ENCODE measurements at regions not wholly inside any gene's neighbourhood (a gene's known extent, or its start where the extent isn't known, plus 50 kb on each side); places are given as distances from the start of the nearest gene placed in this dataset.

GRCh38 chr4:188450571-188450970 is 311.3 kb downstream of the TRIML1 start:
- no peak overlapping the region for H2AFZ ChIP-seq (ENCODE audit: low read length)
- H3K79me2 ChIP-seq (ENCODE audit: control insufficient read depth, insufficient read depth, low read length): no peaks in the 10 kb centered on the region
- no peaks in the 10 kb centered on the region for H3K9me3 ChIP-seq (ENCODE audit: control insufficient read depth, insufficient read depth, low read depth, low read length)
- no peaks in the 10 kb centered on the region for H3K27me3 ChIP-seq (ENCODE audit: control insufficient read depth, insufficient read depth, low read length)
- H3K4me1 ChIP-seq (ENCODE audit: control insufficient read depth, extremely low read depth, insufficient read depth, low read length): no peaks in the 10 kb centered on the region
- H3K27ac ChIP-seq (ENCODE audit: insufficient read depth, low read length): no peak overlapping the region
- no peak overlapping the region for H3K4me3 ChIP-seq (replicated peaks in 1 of 4; ENCODE audit: control extremely low read depth in 1 of 4, insufficient read depth in 1 of 4, low read depth in 3 of 4, low read length in 4 of 4)
- no peaks in the 10 kb centered on the region for H4K20me1 ChIP-seq (ENCODE audit: control insufficient read depth, extremely low read depth, insufficient read depth, low read length)
- no peak for DNase-seq (ENCODE audit: low read depth in 2 of 2)
- no peaks in the 10 kb centered on the region for H3K36me3 ChIP-seq (ENCODE audit: control insufficient read depth, insufficient read depth, low read length)
- TF ChIP-seq CTCF (conservative IDR thresholded peaks at IDR 0.05 in 1 of 2, IDR thresholded peaks at IDR 0.05 in 1 of 2; ENCODE audit: low read depth in 1 of 2, low read length in 2 of 2): no peak
- no peak for TF ChIP-seq EZH2 (IDR thresholded peaks at IDR 0.05; ENCODE audit: low read length, missing control alignments)
- no peak overlapping the region for H3K9ac ChIP-seq (ENCODE audit: insufficient read depth, low read length)
- H3K4me2 ChIP-seq (ENCODE audit: extremely low read depth, insufficient read depth, low read length): no peak overlapping the region

GRCh38 chr4:188452097-188452496 is 312.9 kb downstream of the TRIML1 start:
- Histone ChIP-seq H3K27me3 (ENCODE audit: control insufficient read depth, insufficient read depth, low read length) (no peaks in the 10 kb centered on the region), H3K36me3 (ENCODE audit: control insufficient read depth, insufficient read depth, low read length) (no peaks in the 10 kb centered on the region), H3K4me2 (ENCODE audit: extremely low read depth, insufficient read depth, low read length) (no peak overlapping the region), H4K20me1 (ENCODE audit: control insufficient read depth, extremely low read depth, insufficient read depth, low read length) (no peaks in the 10 kb centered on the region), H3K79me2 (ENCODE audit: control insufficient read depth, insufficient read depth, low read length) (no peaks in the 10 kb centered on the region), H3K9me3 (ENCODE audit: control insufficient read depth, insufficient read depth, low read depth, low read length) (no peaks in the 10 kb centered on the region), H3K27ac (ENCODE audit: insufficient read depth, low read length) (no peak overlapping the region), H3K9ac (ENCODE audit: insufficient read depth, low read length) (no peak overlapping the region), H2AFZ (ENCODE audit: low read length) (no peak overlapping the region), H3K4me1 (ENCODE audit: control insufficient read depth, extremely low read depth, insufficient read depth, low read length) (no peaks in the 10 kb centered on the region), H3K4me3 (replicated peaks in 1 of 4; ENCODE audit: control extremely low read depth in 1 of 4, insufficient read depth in 1 of 4, low read depth in 3 of 4, low read length in 4 of 4) (no peak overlapping the region)
- DNase-seq (ENCODE audit: low read depth in 2 of 2): no peak
- no peak for TF ChIP-seq CTCF (conservative IDR thresholded peaks at IDR 0.05 in 1 of 2, IDR thresholded peaks at IDR 0.05 in 1 of 2; ENCODE audit: low read depth in 1 of 2, low read length in 2 of 2)
- no peak for TF ChIP-seq EZH2 (IDR thresholded peaks at IDR 0.05; ENCODE audit: low read length, missing control alignments)

- no peak for DNase-seq (ENCODE audit: low read depth in 2 of 2)
- H3K79me2 ChIP-seq (ENCODE audit: control insufficient read depth, insufficient read depth, low read length): no peaks in the 10 kb centered on the region
- no peak overlapping the region for H3K4me2 ChIP-seq (ENCODE audit: extremely low read depth, insufficient read depth, low read length)
- no peak overlapping the region for H2AFZ ChIP-seq (ENCODE audit: low read length)
- no peaks in the 10 kb centered on the region for H4K20me1 ChIP-seq (ENCODE audit: control insufficient read depth, extremely low read depth, insufficient read depth, low read length)
- no peak overlapping the region for H3K4me3 ChIP-seq (replicated peaks in 1 of 4; ENCODE audit: control extremely low read depth in 1 of 4, insufficient read depth in 1 of 4, low read depth in 3 of 4, low read length in 4 of 4)
- H3K4me1 ChIP-seq (ENCODE audit: control insufficient read depth, extremely low read depth, insufficient read depth, low read length): no peaks in the 10 kb centered on the region
- TF ChIP-seq EZH2 (IDR thresholded peaks at IDR 0.05; ENCODE audit: low read length, missing control alignments): no peak
- TF ChIP-seq CTCF (conservative IDR thresholded peaks at IDR 0.05 in 1 of 2, IDR thresholded peaks at IDR 0.05 in 1 of 2; ENCODE audit: low read depth in 1 of 2, low read length in 2 of 2): no peak
- H3K9me3 ChIP-seq (ENCODE audit: control insufficient read depth, insufficient read depth, low read depth, low read length): no peaks in the 10 kb centered on the region
- no peaks in the 10 kb centered on the region for H3K36me3 ChIP-seq (ENCODE audit: control insufficient read depth, insufficient read depth, low read length)
- no peak overlapping the region for H3K9ac ChIP-seq (ENCODE audit: insufficient read depth, low read length)
- H3K27me3 ChIP-seq (ENCODE audit: control insufficient read depth, insufficient read depth, low read length): no peaks in the 10 kb centered on the region
- H3K27ac ChIP-seq (ENCODE audit: insufficient read depth, low read length): no peak overlapping the region
Measured at GRCh38 chr4:188454575-188454974, 315.3 kb downstream of the TRIML1 start.

All from fibroblast of lung (primary cell).